ENCODE measurements at regions not wholly inside any gene's neighbourhood (a gene's known extent, or its start where the extent isn't known, plus 50 kb on each side); places are given as distances from the start of the nearest gene placed in this dataset.
A peak's percentile ranks its signal among the peaks of the same experiment; 100 is the strongest.

DNA sequence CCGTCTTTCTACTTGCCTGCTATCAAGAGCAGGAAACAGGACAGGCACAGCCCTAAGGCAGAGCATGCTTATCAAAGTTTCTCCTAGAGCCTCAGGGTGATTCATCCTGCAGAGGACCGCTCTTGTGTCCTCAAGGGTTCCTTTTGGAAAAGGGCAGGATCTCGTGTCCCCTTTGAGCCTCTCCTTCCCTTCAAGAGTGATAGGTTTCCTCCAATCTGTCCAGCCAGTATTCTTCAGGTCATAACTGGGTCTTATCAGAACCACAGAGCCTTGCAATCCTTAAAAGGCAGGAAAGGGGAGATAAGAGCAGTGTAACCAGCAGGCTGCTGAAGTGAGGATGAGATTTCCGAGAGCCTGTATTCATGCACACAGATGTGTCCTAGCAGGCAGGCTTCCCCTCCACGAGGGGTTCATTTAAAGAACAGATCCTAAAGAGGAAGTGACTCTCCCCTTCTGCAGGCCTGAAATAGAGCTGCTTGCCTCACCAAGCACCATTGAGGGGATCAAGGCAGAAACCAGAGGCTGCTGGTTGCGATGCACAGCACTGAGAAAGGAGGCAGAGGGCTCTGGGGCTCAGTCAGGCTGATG lies 90.5 kb upstream of the SVIL start:
- H3K27me3 Mint-ChIP-seq: peaks cover 4% of the 10 kb centered on the region
- H3K27me3 ChIP-seq (replicated peaks in 1 of 4; ENCODE audit: control extremely low read depth in 1 of 4, control insufficient read depth in 3 of 4, insufficient read depth in 4 of 4, low read length in 3 of 4): peaks cover 0 to 2% (median 0%) of the 10 kb centered on the region in 4 experiments
- DNase-seq (peak; percentile 6), ATAC-seq (ENCODE audit: low read depth) (no peak)
- no peak overlapping the region for H3K27ac Mint-ChIP-seq
- POLR2A ChIA-PET: no interaction called here
- H3K36me3 ChIP-seq (replicated peaks in 1 of 2; ENCODE audit: control extremely low read depth in 1 of 2, control insufficient read depth in 1 of 2, extremely low read depth in 1 of 2, insufficient read depth in 2 of 2, low read length in 1 of 2): no peaks in the 10 kb centered on the region
- no peak overlapping the region for H2AFZ ChIP-seq (ENCODE audit: insufficient read depth, low read depth, low read length, poor library complexity, severe bottlenecking)
- WGBS (ENCODE audit: insufficient coverage): 42% methylated on average over 5 of the region's 6 CpGs
- peaks cover 0 to 4% (median under 1%) of the 10 kb centered on the region in 3 donors for H3K9me3 ChIP-seq (ENCODE audit: control extremely low read depth in 1 of 3, control insufficient read depth in 2 of 3, insufficient read depth in 1 of 3, low read length in 2 of 3)
- peaks cover 3% of the 10 kb centered on the region for H3K9me3 Mint-ChIP-seq (ENCODE audit: insufficient read depth)
- H3K4me2 ChIP-seq (replicated peaks; ENCODE audit: low read depth, low read length, poor library complexity, severe bottlenecking): no peak overlapping the region
- peaks cover 4% of the 10 kb centered on the region for H3K4me1 Mint-ChIP-seq
- no peaks in the 10 kb centered on the region for H4K20me1 ChIP-seq (ENCODE audit: control insufficient read depth, insufficient read depth, low read length, poor library complexity, severe bottlenecking)
- H3K79me2 ChIP-seq (ENCODE audit: control insufficient read depth, insufficient read depth, low read length): no peaks in the 10 kb centered on the region
- no peak overlapping the region for H3K4me3 ChIP-seq (ENCODE audit: control extremely low read depth in 1 of 5, extremely low read depth in 1 of 5, insufficient read depth in 1 of 5, low read depth in 2 of 5, low read length in 4 of 5)
- no peak overlapping the region for H3K4me3 Mint-ChIP-seq
- TF ChIP-seq, protein P1, sequence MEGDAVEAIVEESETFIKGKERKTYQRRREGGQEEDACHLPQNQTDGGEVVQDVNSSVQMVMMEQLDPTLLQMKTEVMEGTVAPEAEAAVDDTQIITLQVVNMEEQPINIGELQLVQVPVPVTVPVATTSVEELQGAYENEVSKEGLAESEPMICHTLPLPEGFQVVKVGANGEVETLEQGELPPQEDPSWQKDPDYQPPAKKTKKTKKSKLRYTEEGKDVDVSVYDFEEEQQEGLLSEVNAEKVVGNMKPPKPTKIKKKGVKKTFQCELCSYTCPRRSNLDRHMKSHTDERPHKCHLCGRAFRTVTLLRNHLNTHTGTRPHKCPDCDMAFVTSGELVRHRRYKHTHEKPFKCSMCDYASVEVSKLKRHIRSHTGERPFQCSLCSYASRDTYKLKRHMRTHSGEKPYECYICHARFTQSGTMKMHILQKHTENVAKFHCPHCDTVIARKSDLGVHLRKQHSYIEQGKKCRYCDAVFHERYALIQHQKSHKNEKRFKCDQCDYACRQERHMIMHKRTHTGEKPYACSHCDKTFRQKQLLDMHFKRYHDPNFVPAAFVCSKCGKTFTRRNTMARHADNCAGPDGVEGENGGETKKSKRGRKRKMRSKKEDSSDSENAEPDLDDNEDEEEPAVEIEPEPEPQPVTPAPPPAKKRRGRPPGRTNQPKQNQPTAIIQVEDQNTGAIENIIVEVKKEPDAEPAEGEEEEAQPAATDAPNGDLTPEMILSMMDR (IDR thresholded peaks at IDR 0.05): no peak
- TF ChIP-seq EZH2 (IDR thresholded peaks at IDR 0.05; ENCODE audit: borderline replicate concordance, insufficient read depth, low read depth, low read length, poor library complexity, severe bottlenecking): no peak
- H3K9ac ChIP-seq (ENCODE audit: low read length): no peak overlapping the region
- H3K4me1 ChIP-seq (ENCODE audit: control insufficient read depth in 2 of 2, insufficient read depth in 2 of 2, low read length in 2 of 2): peaks cover 0 to 9% of the 10 kb centered on the region in 2 donors
- intact Hi-C loops (cut with micrococcal nuclease): no loop called here
- CTCF ChIA-PET: no interaction called here
- no peak overlapping the region for H3K27ac ChIP-seq (ENCODE audit: low read length in 2 of 2)

DNA sequence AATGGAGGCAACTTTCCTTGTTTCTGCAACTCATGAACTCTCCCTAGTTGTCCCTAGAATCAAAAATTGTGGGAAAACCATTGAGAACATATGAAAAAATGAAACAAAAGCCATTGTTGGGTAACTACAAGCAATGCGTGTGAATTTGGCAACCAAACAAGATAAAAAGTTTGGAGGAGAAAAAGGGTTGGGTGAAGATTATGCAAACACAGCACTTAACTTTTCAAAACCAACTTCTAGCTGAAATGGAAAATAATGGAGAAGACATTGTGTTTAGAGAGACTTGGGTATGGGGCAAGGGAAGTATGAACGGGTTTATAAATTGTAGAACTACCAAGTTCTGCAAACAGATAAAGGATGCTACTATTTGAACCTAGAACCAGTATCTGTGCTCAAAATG lies 89.0 kb upstream of the SVIL start:
- WGBS (ENCODE audit: insufficient coverage): no CpG with 5 or more reads among the region's 2 CpGs
- Mint-ChIP-seq H3K4me1 (peaks cover 4% of the 10 kb centered on the region), H3K27ac (no peak overlapping the region), H3K27me3 (peaks cover 4% of the 10 kb centered on the region), H3K4me3 (no peak overlapping the region), H3K9me3 (ENCODE audit: insufficient read depth) (peaks cover 5% of the 10 kb centered on the region)
- Histone ChIP-seq H3K27ac (ENCODE audit: low read length in 2 of 2) (no peak overlapping the region), H3K9me3 (ENCODE audit: control extremely low read depth in 1 of 3, control insufficient read depth in 2 of 3, insufficient read depth in 1 of 3, low read length in 2 of 3) (peaks cover 4 to 7% (median 6%) of the 10 kb centered on the region in 3 donors), H3K4me1 (ENCODE audit: control insufficient read depth in 2 of 2, insufficient read depth in 2 of 2, low read length in 2 of 2) (peaks cover 0 to 9% of the 10 kb centered on the region in 2 donors), H3K4me2 (replicated peaks; ENCODE audit: low read depth, low read length, poor library complexity, severe bottlenecking) (no peak overlapping the region), H3K9ac (ENCODE audit: low read length) (no peak overlapping the region), H2AFZ (ENCODE audit: insufficient read depth, low read depth, low read length, poor library complexity, severe bottlenecking) (no peak overlapping the region), H4K20me1 (ENCODE audit: control insufficient read depth, insufficient read depth, low read length, poor library complexity, severe bottlenecking) (no peaks in the 10 kb centered on the region), H3K79me2 (ENCODE audit: control insufficient read depth, insufficient read depth, low read length) (no peaks in the 10 kb centered on the region), H3K36me3 (replicated peaks in 1 of 2; ENCODE audit: control extremely low read depth in 1 of 2, control insufficient read depth in 1 of 2, extremely low read depth in 1 of 2, insufficient read depth in 2 of 2, low read length in 1 of 2) (no peaks in the 10 kb centered on the region), H3K27me3 (replicated peaks in 1 of 4; ENCODE audit: control extremely low read depth in 1 of 4, control insufficient read depth in 3 of 4, insufficient read depth in 4 of 4, low read length in 3 of 4) (peaks cover 0 to 2% (median 0%) of the 10 kb centered on the region in 4 experiments), H3K4me3 (ENCODE audit: control extremely low read depth in 1 of 5, extremely low read depth in 1 of 5, insufficient read depth in 1 of 5, low read depth in 2 of 5, low read length in 4 of 5) (no peak overlapping the region)
- intact Hi-C loops (cut with micrococcal nuclease): no loop called here
- no peak for ATAC-seq (ENCODE audit: low read depth)
- TF ChIP-seq, protein P1 (IDR thresholded peaks at IDR 0.05): no peak
- no peak for TF ChIP-seq EZH2 (IDR thresholded peaks at IDR 0.05; ENCODE audit: borderline replicate concordance, insufficient read depth, low read depth, low read length, poor library complexity, severe bottlenecking)
- POLR2A ChIA-PET: no interaction called here
- CTCF ChIA-PET: no interaction called here
- DNase-seq: no peak

All from B cell (primary cell).